ENCODE measurements at regions not wholly inside any gene's neighbourhood (a gene's known extent, or its start where the extent isn't known, plus 50 kb on each side); places are given as distances from the start of the nearest gene placed in this dataset.

DNA sequence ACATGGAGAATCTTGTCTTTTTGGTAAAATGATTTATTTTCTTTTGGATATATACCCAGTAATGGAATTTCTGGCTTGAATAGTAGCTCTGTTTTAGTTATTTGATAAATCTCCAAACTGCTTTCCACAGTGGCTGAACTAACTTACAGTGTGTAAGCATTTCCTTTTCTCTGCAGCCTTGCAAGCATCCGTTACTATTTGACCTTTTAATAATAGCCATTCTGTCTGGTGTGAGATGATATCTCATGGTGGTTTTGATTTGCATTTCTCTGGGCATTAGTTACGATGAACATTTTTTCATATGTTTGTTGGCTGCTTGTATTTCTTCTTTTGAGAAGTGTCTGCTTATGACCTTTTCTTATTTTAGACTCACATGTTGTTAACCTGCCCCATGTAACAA, 190.2 kb downstream of the GALR1 start:
- DNase-seq (ENCODE audit: low read depth) = no peak
- no peak overlapping the region for H3K4me3 ChIP-seq (ENCODE audit: low read depth, low read length)
- no peak for TF ChIP-seq POLR2A (IDR thresholded peaks at IDR 0.05; ENCODE audit: extremely low read depth, insufficient read length)

DNA sequence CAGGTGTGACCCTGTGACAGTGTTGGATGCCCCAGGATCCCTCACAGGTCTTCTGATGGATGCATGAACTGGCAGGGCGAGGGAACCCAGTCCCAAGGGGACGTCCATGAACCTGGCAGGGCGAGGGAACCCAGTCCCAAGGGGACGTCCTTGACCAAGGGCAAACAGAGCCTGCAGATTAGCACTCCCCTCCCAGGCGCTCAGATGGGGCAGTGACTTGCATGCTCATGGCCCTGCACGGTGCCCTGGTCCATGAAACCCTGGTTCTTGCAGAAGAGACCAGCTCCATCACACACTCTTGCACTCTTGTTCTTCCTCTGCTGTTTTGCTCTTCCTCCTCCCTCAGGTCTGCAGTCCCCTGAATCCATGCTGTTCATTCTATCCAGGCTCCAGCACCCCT, 192.7 kb downstream of the GALR1 start:
- H3K4me3 ChIP-seq (ENCODE audit: low read depth, low read length) = no peak overlapping the region
- TF ChIP-seq POLR2A (IDR thresholded peaks at IDR 0.05; ENCODE audit: extremely low read depth, insufficient read length) (no peak), MAX (IDR thresholded peaks at IDR 0.05; ENCODE audit: low read depth, low read length) (no peak), MYC (IDR thresholded peaks at IDR 0.05; ENCODE audit: low read depth, low read length) (no peak), CTCF (IDR thresholded peaks at IDR 0.05; ENCODE audit: low read depth, low read length) (no peak)
- DNase-seq (ENCODE audit: low read depth) = no peak

GRCh38 chr18:77444385-77444784, 194.7 kb downstream of the GALR1 start:
- H3K4me3 ChIP-seq (ENCODE audit: low read depth, low read length) = no peak overlapping the region
- no peak for DNase-seq (ENCODE audit: low read depth)
- TF ChIP-seq MAX (IDR thresholded peaks at IDR 0.05; ENCODE audit: low read depth, low read length) = no peak
- TF ChIP-seq POLR2A (IDR thresholded peaks at IDR 0.05; ENCODE audit: extremely low read depth, insufficient read length) = no peak
- TF ChIP-seq MYC (IDR thresholded peaks at IDR 0.05; ENCODE audit: low read depth, low read length) = no peak

DNA sequence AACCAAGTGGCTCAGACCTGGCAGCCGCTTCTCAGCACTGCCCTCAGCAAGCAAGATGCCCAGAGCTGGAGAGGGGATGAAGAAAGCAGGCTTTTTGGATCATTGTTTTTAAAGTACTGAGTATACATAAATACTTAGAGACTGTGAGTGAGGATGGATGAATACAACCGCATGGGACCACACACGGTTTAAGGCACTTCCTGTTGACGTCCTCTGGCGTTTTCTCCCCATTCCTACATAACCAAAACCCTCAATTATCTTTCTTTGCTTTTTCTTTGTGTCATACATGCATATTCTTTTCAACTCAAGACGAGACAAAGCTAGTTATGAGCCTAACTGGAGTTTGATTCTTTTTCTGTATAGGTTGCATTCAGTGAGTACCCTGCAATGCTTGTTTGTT, 198.4 kb downstream of the GALR1 start:
- TF ChIP-seq MAX (IDR thresholded peaks at IDR 0.05; ENCODE audit: low read depth, low read length) (no peak), MYC (IDR thresholded peaks at IDR 0.05; ENCODE audit: low read depth, low read length) (no peak), POLR2A (IDR thresholded peaks at IDR 0.05; ENCODE audit: extremely low read depth, insufficient read length) (no peak), CTCF (IDR thresholded peaks at IDR 0.05; ENCODE audit: low read depth, low read length) (no peak)
- no peak for DNase-seq (ENCODE audit: low read depth)
- no peak overlapping the region for H3K4me3 ChIP-seq (ENCODE audit: low read depth, low read length)

DNA sequence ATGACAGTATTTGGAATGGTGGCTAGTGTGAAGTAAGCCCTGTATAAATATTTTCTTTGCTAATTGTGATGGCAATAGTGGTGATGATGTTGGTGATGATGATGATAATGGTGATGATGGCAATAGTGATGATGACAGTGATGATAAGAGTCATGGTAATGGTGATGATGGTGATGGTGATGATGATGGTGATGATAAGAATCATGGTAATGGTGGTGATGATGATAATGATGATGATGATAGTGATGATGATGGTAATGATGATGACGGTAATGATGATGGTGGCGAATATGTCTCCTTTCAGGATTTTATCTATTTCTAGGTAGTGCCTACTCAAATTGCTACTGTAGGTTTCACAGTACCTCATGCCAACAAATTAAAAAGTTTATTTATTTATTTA, 205.4 kb downstream of the GALR1 start:
- no peak for TF ChIP-seq MYC (IDR thresholded peaks at IDR 0.05; ENCODE audit: low read depth, low read length)
- no peak for TF ChIP-seq MAX (IDR thresholded peaks at IDR 0.05; ENCODE audit: low read depth, low read length)
- no peak for TF ChIP-seq POLR2A (IDR thresholded peaks at IDR 0.05; ENCODE audit: extremely low read depth, insufficient read length)
- TF ChIP-seq CTCF (IDR thresholded peaks at IDR 0.05; ENCODE audit: low read depth, low read length) = no peak
- no peak for DNase-seq (ENCODE audit: low read depth)

GRCh38 chr18:77457681-77458080, 208.0 kb downstream of the GALR1 start:
- no peak for TF ChIP-seq MAX (IDR thresholded peaks at IDR 0.05; ENCODE audit: low read depth, low read length)
- no peak for TF ChIP-seq CTCF (IDR thresholded peaks at IDR 0.05; ENCODE audit: low read depth, low read length)
- no peak for TF ChIP-seq MYC (IDR thresholded peaks at IDR 0.05; ENCODE audit: low read depth, low read length)
- no peak for TF ChIP-seq POLR2A (IDR thresholded peaks at IDR 0.05; ENCODE audit: extremely low read depth, insufficient read length)
- no peak for DNase-seq (ENCODE audit: low read depth)
- no peak overlapping the region for H3K4me3 ChIP-seq (ENCODE audit: low read depth, low read length)

More for the DNA sequence above, 205.4 kb downstream of the GALR1 start:
- H3K4me3 ChIP-seq (ENCODE audit: low read depth, low read length) = no peak overlapping the region

GRCh38 chr18:77461062-77461688, 211.5 kb downstream of the GALR1 start:
- TF ChIP-seq POLR2A (IDR thresholded peaks at IDR 0.05; ENCODE audit: extremely low read depth, insufficient read length) = no peak
- TF ChIP-seq MAX (IDR thresholded peaks at IDR 0.05; ENCODE audit: low read depth, low read length) = no peak
- no peak for TF ChIP-seq MYC (IDR thresholded peaks at IDR 0.05; ENCODE audit: low read depth, low read length)
- TF ChIP-seq CTCF (IDR thresholded peaks at IDR 0.05; ENCODE audit: low read depth, low read length) = no peak
- H3K4me3 ChIP-seq (ENCODE audit: low read depth, low read length) = no peak overlapping the region
- no peak for DNase-seq (ENCODE audit: low read depth)
